NCI-H510A (cell line): ENCODE measurements at regions not wholly inside any gene's neighbourhood (a gene's known extent, or its start where the extent isn't known, plus 50 kb on each side); places are given as distances from the start of the nearest gene placed in this dataset.
"Not testable (repeated sequence)": the region's sequence is repeated elsewhere in the genome, so short reads cannot be mapped to it uniquely, and the experiment has no call there.

ENCODE experiments used
- DNase-seq: peaks from one replicate; lab custom pipeline; 2025; lab: John Stamatoyannopoulos, UW

- no peak for DNase-seq
Measured at GRCh38 chrX:150052226-150052625, 113.9 kb upstream of the EOLA2 start.

- DNase-seq, result no peak
Measured at GRCh38 chrX:150058728-150059127, 120.4 kb upstream of the EOLA2 start.

- DNase-seq, result no peak
Measured at GRCh38 chrX:150060406-150060805, 122.1 kb upstream of the EOLA2 start.

- peak; percentile 1 for DNase-seq
Measured at GRCh38 chrX:150062292-150063137, 124.2 kb upstream of the EOLA2 start.

GRCh38 chrX:150063138-150063518 lies 124.8 kb upstream of the EOLA2 start:
- no peak for DNase-seq

- DNase-seq, result no peak
Measured at GRCh38 chrX:150063674-150064073, 125.4 kb upstream of the EOLA2 start.

GRCh38 chrX:150074175-150074574 lies 135.9 kb upstream of the EOLA2 start:
- DNase-seq, result no peak

- DNase-seq, result no peak
Measured at GRCh38 chrX:150080497-150080896, 142.2 kb upstream of the EOLA2 start.

GRCh38 chrX:150081076-150081475 lies 142.8 kb upstream of the EOLA2 start:
- DNase-seq, result no peak

GRCh38 chrX:150084496-150085229 lies 146.4 kb upstream of the EOLA2 start:
- no peak for DNase-seq

- no peak for DNase-seq
Measured at GRCh38 chrX:150085881-150086280, 147.6 kb upstream of the EOLA2 start.

GRCh38 chrX:150086371-150086770 lies 148.1 kb upstream of the EOLA2 start:
- DNase-seq, result no peak

GRCh38 chrX:150087612-150088011 lies 149.3 kb upstream of the EOLA2 start:
- DNase-seq, result no peak

GRCh38 chrX:150088042-150088441 lies 149.8 kb upstream of the EOLA2 start:
- no peak for DNase-seq

GRCh38 chrX:150088766-150089518 lies 150.7 kb upstream of the EOLA2 start:
- no peak for DNase-seq

- DNase-seq, result not testable (repeated sequence)
Measured at GRCh38 chrX:150091300-150091699, 153.0 kb upstream of the EOLA2 start.

GRCh38 chrX:150092549-150092948 lies 154.3 kb upstream of the EOLA2 start:
- DNase-seq, result no peak

GRCh38 chrX:150094375-150094774 lies 156.1 kb upstream of the EOLA2 start:
- no peak for DNase-seq

- no peak for DNase-seq
Measured at GRCh38 chrX:150094996-150095395, 156.7 kb upstream of the EOLA2 start.

- no peak for DNase-seq
Measured at GRCh38 chrX:150099316-150099715, 161.0 kb upstream of the EOLA2 start.

- DNase-seq, result no peak
Measured at GRCh38 chrX:150100261-150100660, 162.0 kb upstream of the EOLA2 start.

GRCh38 chrX:150118476-150118875 lies 180.2 kb upstream of the EOLA2 start:
- no peak for DNase-seq

GRCh38 chrX:150119323-150119722 lies 181.0 kb upstream of the EOLA2 start:
- no peak for DNase-seq
